Testis (tissue), 2 donors: ENCODE measurements at regions not wholly inside any gene's neighbourhood (a gene's known extent, or its start where the extent isn't known, plus 50 kb on each side); places are given as distances from the start of the nearest gene placed in this dataset.

Source experiments
- POLR2A ChIP-seq: fragments of 450-650 bp; IDR thresholded peaks from one replicate; pipeline ENCODE4 v1.6.1; 2017; ENCODE audit warnings: antibody characterized with exemption, mild to moderate bottlenecking, moderate library complexity
- TF ChIP-seq, protein P1 (sequence below), 3 experiments: fragments of 450-650 bp in 2 of 3; fragments of 200-600 bp in 1 of 3; sonication (generic) in 1 of 3; IDR thresholded peaks; one replicate each; pipeline ENCODE4 v1.5.1; 2016 to 2019; ENCODE audit warnings: antibody characterized with exemption in 3 of 3, mild to moderate bottlenecking in 2 of 3, moderate library complexity in 1 of 3

DNA sequence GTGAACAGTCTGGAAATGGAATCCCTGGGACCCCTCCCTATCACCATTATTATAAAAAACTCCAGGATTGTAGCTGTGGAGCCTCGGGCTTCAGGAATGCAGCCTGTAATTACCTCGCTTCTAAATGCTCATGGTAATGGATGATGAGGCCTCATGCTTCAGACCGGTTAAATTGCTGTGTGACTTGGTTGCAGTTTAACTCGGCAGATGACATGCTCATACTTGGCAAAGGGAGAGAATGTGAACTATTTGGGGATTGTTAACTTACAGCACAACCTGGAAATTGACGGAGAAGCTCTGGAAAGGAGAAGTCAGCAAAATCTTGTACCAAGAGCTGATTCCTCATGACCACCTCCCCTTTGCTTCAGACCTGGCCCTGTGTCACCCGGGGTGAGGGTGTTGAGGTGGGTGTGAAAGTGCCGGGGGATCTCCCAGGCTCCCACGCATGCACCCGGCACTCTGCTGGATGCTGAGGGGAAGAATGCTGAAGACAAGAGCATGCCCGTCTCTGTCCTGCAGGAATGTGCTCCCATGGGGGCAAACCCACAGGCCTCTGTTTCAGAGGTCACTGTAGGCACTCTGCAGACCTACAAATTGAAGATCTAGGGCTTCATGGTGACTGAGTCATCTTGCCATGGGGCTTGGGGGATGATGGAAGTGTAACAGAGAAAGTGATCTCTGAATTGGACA, 364.8 kb downstream of the RPS6KC1 start:
- TF ChIP-seq, protein P1, sequence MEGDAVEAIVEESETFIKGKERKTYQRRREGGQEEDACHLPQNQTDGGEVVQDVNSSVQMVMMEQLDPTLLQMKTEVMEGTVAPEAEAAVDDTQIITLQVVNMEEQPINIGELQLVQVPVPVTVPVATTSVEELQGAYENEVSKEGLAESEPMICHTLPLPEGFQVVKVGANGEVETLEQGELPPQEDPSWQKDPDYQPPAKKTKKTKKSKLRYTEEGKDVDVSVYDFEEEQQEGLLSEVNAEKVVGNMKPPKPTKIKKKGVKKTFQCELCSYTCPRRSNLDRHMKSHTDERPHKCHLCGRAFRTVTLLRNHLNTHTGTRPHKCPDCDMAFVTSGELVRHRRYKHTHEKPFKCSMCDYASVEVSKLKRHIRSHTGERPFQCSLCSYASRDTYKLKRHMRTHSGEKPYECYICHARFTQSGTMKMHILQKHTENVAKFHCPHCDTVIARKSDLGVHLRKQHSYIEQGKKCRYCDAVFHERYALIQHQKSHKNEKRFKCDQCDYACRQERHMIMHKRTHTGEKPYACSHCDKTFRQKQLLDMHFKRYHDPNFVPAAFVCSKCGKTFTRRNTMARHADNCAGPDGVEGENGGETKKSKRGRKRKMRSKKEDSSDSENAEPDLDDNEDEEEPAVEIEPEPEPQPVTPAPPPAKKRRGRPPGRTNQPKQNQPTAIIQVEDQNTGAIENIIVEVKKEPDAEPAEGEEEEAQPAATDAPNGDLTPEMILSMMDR (IDR thresholded peaks at IDR 0.05): no peak
- no peak for TF ChIP-seq POLR2A
